ENCODE measurements at regions not wholly inside any gene's neighbourhood (a gene's known extent, or its start where the extent isn't known, plus 50 kb on each side); places are given as distances from the start of the nearest gene placed in this dataset.

- TF ChIP-seq CTCF (IDR thresholded peaks at IDR 0.05): no peak
- no peak for TF ChIP-seq POLR2AphosphoS5 (IDR thresholded peaks at IDR 0.05)
Observed at GRCh38 chr2:215839816-215840215, 173.5 kb downstream of the MREG start.
